ENCODE measurements at regions not wholly inside any gene's neighbourhood (a gene's known extent, or its start where the extent isn't known, plus 50 kb on each side); places are given as distances from the start of the nearest gene placed in this dataset.

- TF ChIP-seq EZH2 (IDR thresholded peaks at IDR 0.05; ENCODE audit: borderline replicate concordance, insufficient read depth, low read depth, low read length, poor library complexity, severe bottlenecking) (no peak), CTCF (IDR thresholded peaks at IDR 0.05) (no peak)
These were observed 297.0 kb upstream of the DCAF8L1 start for GRCh38 chrX:28278251-28278650.
